Smooth muscle cell (in vitro differentiated cells): ENCODE measurements at regions not wholly inside any gene's neighbourhood (a gene's known extent, or its start where the extent isn't known, plus 50 kb on each side); places are given as distances from the start of the nearest gene placed in this dataset.

Source experiments
- DNase-seq: peaks from one replicate; lab custom pipeline; 2025; ENCODE audit not compliant: unreplicated experiment; lab: John Stamatoyannopoulos, UW
- H2AFZ ChIP-seq: fragments of 200-600 bp; sonication (generic); 2 replicates; pipeline ENCODE4 v1.6.0; 2016; ENCODE audit warnings: antibody characterized with exemption, low read depth, mild to moderate bottlenecking
- H3F3A ChIP-seq: fragments of 200-600 bp; sonication (generic); 2 replicates; pipeline ENCODE4 v1.6.0; 2017; ENCODE audit warnings: antibody characterized with exemption, low read depth
- H3K27ac ChIP-seq: fragments of 200-600 bp; sonication (generic); 2 replicates; pipeline ENCODE4 v1.5.1; 2016; ENCODE audit warnings: low read depth, mild to moderate bottlenecking
- H3K27me3 ChIP-seq: fragments of 200-600 bp; sonication (generic); 2 replicates; pipeline ENCODE4 v1.6.1; 2016; ENCODE audit warnings: low read depth, mild to moderate bottlenecking
- H3K36me3 ChIP-seq: fragments of 200-600 bp; sonication (generic); 2 replicates; pipeline ENCODE4 v1.5.1; 2016; ENCODE audit warnings: low read depth
- H3K4me1 ChIP-seq: fragments of 200-600 bp; sonication (generic); 2 replicates; pipeline ENCODE4 v1.5.1; 2016; ENCODE audit warnings: low read depth
- H3K4me2 ChIP-seq: fragments of 200-600 bp; sonication (generic); 2 replicates; pipeline ENCODE4 v1.6.0; 2016; ENCODE audit warnings: mild to moderate bottlenecking
- H3K4me3 ChIP-seq: fragments of 200-600 bp; sonication (generic); 2 replicates; pipeline ENCODE4 v1.5.1; 2016; ENCODE audit warnings: mild to moderate bottlenecking
- H3K79me2 ChIP-seq: fragments of 200-600 bp; sonication (generic); 2 replicates; pipeline ENCODE4 v1.6.0; 2016; ENCODE audit warnings: low read depth, mild to moderate bottlenecking
- H3K9ac ChIP-seq: fragments of 200-600 bp; sonication (generic); 2 replicates; pipeline ENCODE4 v1.6.0; 2016; ENCODE audit warnings: low read depth
- H3K9me3 ChIP-seq: fragments of 200-600 bp; sonication (generic); replicated peaks from 2 replicates; pipeline ENCODE4 v1.5.1; 2016; ENCODE audit warnings: low read depth
- H4K20me1 ChIP-seq: fragments of 200-600 bp; sonication (generic); 2 replicates; pipeline ENCODE4 v1.6.0; 2016; ENCODE audit warnings: low read depth
- CTCF ChIP-seq: fragments of 200-600 bp; sonication (generic); IDR thresholded peaks from 2 replicates; pipeline ENCODE4 v1.5.1; 2017; ENCODE audit warnings: borderline replicate concordance, mild to moderate bottlenecking, antibody characterized with exemption; ENCODE audit not compliant: insufficient read depth, poor library complexity, severe bottlenecking
- WGBS: methylation state at CpG from one replicate; pipeline ENCODE4 v1.1.7; 2016; ENCODE audit warnings: low lambda C conversion rate; 5-methylcytosine and 5-hydroxymethylcytosine counted together

GRCh38 chr9:82513976-82514735 lies 525.6 kb downstream of the SPATA31D1 start:
- Histone ChIP-seq H3K4me2 (no peak overlapping the region), H3F3A (no peaks in the 10 kb centered on the region), H3K27ac (no peak overlapping the region), H3K79me2 (no peaks in the 10 kb centered on the region), H3K4me3 (no peak overlapping the region), H3K36me3 (no peaks in the 10 kb centered on the region), H3K4me1 (no peaks in the 10 kb centered on the region), H3K27me3 (peaks cover 9% of the 10 kb centered on the region), H3K9ac (no peak overlapping the region), H3K9me3 (no peaks in the 10 kb centered on the region), H4K20me1 (no peaks in the 10 kb centered on the region), H2AFZ (no peak overlapping the region)
- 78% methylated on average over 3 of the region's 3 CpGs for WGBS
- TF ChIP-seq CTCF = no peak
- DNase-seq = no peak

GRCh38 chr9:82518868-82519267 lies 530.3 kb downstream of the SPATA31D1 start:
- Histone ChIP-seq H3K27ac (no peak overlapping the region), H3K36me3 (no peaks in the 10 kb centered on the region), H3K4me3 (no peak overlapping the region), H2AFZ (no peak overlapping the region), H3K27me3 (peaks cover 9% of the 10 kb centered on the region), H3K9ac (no peak overlapping the region), H3F3A (no peaks in the 10 kb centered on the region), H3K4me2 (no peak overlapping the region), H3K79me2 (no peaks in the 10 kb centered on the region), H3K4me1 (no peaks in the 10 kb centered on the region), H4K20me1 (no peaks in the 10 kb centered on the region), H3K9me3 (no peaks in the 10 kb centered on the region)
- TF ChIP-seq CTCF = no peak
- no peak for DNase-seq

GRCh38 chr9:82519332-82519731 lies 530.8 kb downstream of the SPATA31D1 start:
- peaks cover 9% of the 10 kb centered on the region for H3K27me3 ChIP-seq
- no peaks in the 10 kb centered on the region for H3K9me3 ChIP-seq
- no peak for TF ChIP-seq CTCF
- WGBS = 90% methylated on average over 1 of the region's 1 CpG
- no peak overlapping the region for H3K4me2 ChIP-seq
- no peaks in the 10 kb centered on the region for H4K20me1 ChIP-seq
- H3K36me3 ChIP-seq = no peaks in the 10 kb centered on the region
- no peak overlapping the region for H3K4me3 ChIP-seq
- no peak overlapping the region for H3K9ac ChIP-seq
- H3K27ac ChIP-seq = no peak overlapping the region
- no peaks in the 10 kb centered on the region for H3F3A ChIP-seq
- DNase-seq = no peak
- H3K79me2 ChIP-seq = no peaks in the 10 kb centered on the region
- H3K4me1 ChIP-seq = no peaks in the 10 kb centered on the region
- H2AFZ ChIP-seq = no peak overlapping the region

- H3K4me1 ChIP-seq = no peaks in the 10 kb centered on the region
- no peaks in the 10 kb centered on the region for H4K20me1 ChIP-seq
- no peak overlapping the region for H3K27ac ChIP-seq
- H3K9me3 ChIP-seq = peaks cover 11% of the 10 kb centered on the region
- H2AFZ ChIP-seq = no peak overlapping the region
- no peak overlapping the region for H3K9ac ChIP-seq
- DNase-seq = no peak
- no peak overlapping the region for H3K4me3 ChIP-seq
- no peaks in the 10 kb centered on the region for H3K36me3 ChIP-seq
- no peaks in the 10 kb centered on the region for H3K79me2 ChIP-seq
- no peak overlapping the region for H3K4me2 ChIP-seq
- TF ChIP-seq CTCF = no peak
- no peaks in the 10 kb centered on the region for H3K27me3 ChIP-seq
- WGBS = 92% methylated on average over 1 of the region's 1 CpG
- H3F3A ChIP-seq = no peaks in the 10 kb centered on the region
Observed at GRCh38 chr9:82524407-82524806, 535.8 kb downstream of the SPATA31D1 start.
